K562 (cell line): ENCODE measurements at regions not wholly inside any gene's neighbourhood (a gene's known extent, or its start where the extent isn't known, plus 50 kb on each side); places are given as distances from the start of the nearest gene placed in this dataset.

Experiments used
- ATAC-seq: fragments of 200-7000 bp; cut with Tn5 transposase; 3 replicates; pipeline ENCODE4 v1.9.1; 2020; ENCODE audit warnings: moderate library complexity
- BruUV-seq: library from RNA; stranded (reverse); fragments of 400-500 nt; replicated peaks from 2 replicates; lab custom pipeline; 2021; lab: Mats Ljungman, UMichigan
- CTCF ChIA-PET: fragments of 300-600 bp; formaldehyde crosslinking; extraction: SDS; loops from one replicate; lab custom pipeline; 2021; ENCODE audit warnings: low intra/inter-chr PET ratio; lab: Yijun Ruan, JAX
- POLR2A ChIA-PET: fragments of 300-600, 350-650 bp; sonication (Branson Sonifier 250); formaldehyde crosslinking; extraction: SDS; loops from one replicate; lab custom pipeline; 2021; ENCODE audit warnings: antibody characterized with exemption, inconsistent platforms; lab: Yijun Ruan, JAX
- DNase-seq, 4 experiments: peaks; one replicate each; pipeline versions ENCODE4 v3.0.0 to v3.0.0-alpha.2; 2011 to 2018; ENCODE audit warnings: low spot score in 3 of 4, mixed read lengths in 3 of 4; ENCODE audit errors: extremely low read depth in 1 of 4
- FAIRE-seq: peaks from 2 replicates; lab custom pipeline; 2011; peaks lifted over from hg19 to GRCh38; lab: Jason Lieb, UNC
- H2AFZ ChIP-seq: 2 replicates; pipeline ENCODE4 v1.6.0; 2011; ENCODE audit warnings: low read depth, low read length, control low read depth, inconsistent platforms
- H3K27ac ChIP-seq: fragments of 200-600 bp; 3 replicates; pipeline ENCODE4 v1.8.0; 2011; ENCODE audit warnings: low read depth, mild to moderate bottlenecking, control low read depth, inconsistent platforms, low read length, moderate library complexity, mixed read lengths; ENCODE audit errors: extremely low read depth
- H3K27me3 ChIP-seq, 2 experiments: fragments of 300-600 bp in 1 of 2; 2 replicates in 1 of 2; 3 replicates in 1 of 2; pipeline versions ENCODE4 v1.6.0 to v1.8.0; 2011; ENCODE audit warnings: inconsistent platforms in 2 of 2, low read length in 2 of 2, mild to moderate bottlenecking in 1 of 2, mixed read lengths in 1 of 2, moderate library complexity in 1 of 2; ENCODE audit not compliant: control insufficient read depth in 2 of 2, insufficient read depth in 2 of 2
- H3K36me3 ChIP-seq: fragments of 300-600 bp; 3 replicates; pipeline ENCODE4 v1.8.0; 2011; ENCODE audit warnings: mild to moderate bottlenecking, low read length, inconsistent platforms; ENCODE audit not compliant: control insufficient read depth, insufficient read depth
- H3K4me1 ChIP-seq, 2 experiments: fragments of 200-600 bp in 1 of 2; replicated peaks in 1 of 2; 2 replicates in 1 of 2; 3 replicates in 1 of 2; pipeline versions ENCODE4 v1.5.1 to v1.8.0; 2011; ENCODE audit warnings: inconsistent platforms in 2 of 2, low read length in 2 of 2, mild to moderate bottlenecking in 1 of 2, mixed read lengths in 1 of 2, moderate library complexity in 1 of 2; ENCODE audit not compliant: control insufficient read depth in 2 of 2, insufficient read depth in 2 of 2
- H3K4me2 ChIP-seq: 2 replicates; pipeline ENCODE4 v1.6.1; 2011; ENCODE audit warnings: low read length, control low read depth, inconsistent platforms, mixed read lengths; ENCODE audit not compliant: insufficient read depth
- H3K4me3 ChIP-seq: fragments of 200-600 bp; sonication (generic), shearing (Covaris generic); 2 replicates; pipeline ENCODE4 v1.5.1; 2016; ENCODE audit warnings: control low read depth, inconsistent platforms
- H3K79me2 ChIP-seq: fragments of 200-600 bp; 3 replicates; pipeline ENCODE4 v1.8.0; 2011; ENCODE audit warnings: low read length, inconsistent platforms; ENCODE audit not compliant: control insufficient read depth, insufficient read depth
- H3K9ac ChIP-seq, 2 experiments: 2 replicates each; pipeline versions ENCODE4 v1.6.0 to v1.6.1; 2011; ENCODE audit warnings: low read depth in 2 of 2, low read length in 2 of 2, control low read depth in 1 of 2, inconsistent platforms in 1 of 2, mild to moderate bottlenecking in 1 of 2, mixed read lengths in 1 of 2; ENCODE audit not compliant: insufficient read depth in 1 of 2
- H3K9me1 ChIP-seq: one replicate; pipeline ENCODE4 v1.6.0; 2011; ENCODE audit warnings: inconsistent platforms, mild to moderate bottlenecking, low read length, moderate library complexity; ENCODE audit not compliant: control insufficient read depth, insufficient read depth
- H3K9me3 ChIP-seq: replicated peaks from 2 replicates; pipeline ENCODE4 v1.5.1; 2011; ENCODE audit warnings: low read depth, low read length, inconsistent platforms; ENCODE audit not compliant: control insufficient read depth, insufficient read depth
- H4K20me1 ChIP-seq: replicated peaks from 2 replicates; pipeline ENCODE4 v1.6.1; 2011; ENCODE audit warnings: low read length, inconsistent platforms, mixed read lengths; ENCODE audit not compliant: control insufficient read depth, insufficient read depth
- ARHGAP35 ChIP-seq: fragments of 450-650 bp; IDR thresholded peaks from 2 replicates; pipeline ENCODE4 v1.6.1; 2018; ENCODE audit not compliant: partially characterized antibody
- DMBX1 ChIP-seq: fragments of 250-450 bp; sonication (Bioruptor Pico); IDR thresholded peaks from 2 replicates; pipeline ENCODE4 v1.8.0; 2022; ENCODE audit warnings: inconsistent platforms, mild to moderate bottlenecking, moderate library complexity, borderline replicate concordance
- MECOM ChIP-seq: fragments of 250-450 bp; sonication (Bioruptor Pico); IDR thresholded peaks from 2 replicates; pipeline ENCODE4 v1.8.0; 2022; ENCODE audit warnings: inconsistent platforms
- NR2F6 ChIP-seq: fragments of 450-650 bp; formaldehyde crosslinking; IDR thresholded peaks from 2 replicates; pipeline ENCODE4 v1.4.0; 2020; ENCODE audit warnings: mild to moderate bottlenecking
- RBM25 ChIP-seq: fragments of 200-400 bp; formaldehyde crosslinking; IDR thresholded peaks from 2 replicates; pipeline ENCODE4 v1.6.1; 2018; ENCODE audit warnings: low read length, low read depth, moderate library complexity; ENCODE audit not compliant: severe bottlenecking
- SNIP1 ChIP-seq: fragments of 450-650 bp; IDR thresholded peaks from 2 replicates; pipeline ENCODE4 v1.7.1; 2017; ENCODE audit warnings: low read depth, mild to moderate bottlenecking
- TEAD2 ChIP-seq: fragments of 450-650 bp; IDR thresholded peaks from 2 replicates; pipeline ENCODE4 v1.6.1; 2016; ENCODE audit warnings: missing genetic modification characterization, control low read depth, missing compliant biosample characterization
- ZFP91 ChIP-seq: sonication (generic); formaldehyde crosslinking; IDR thresholded peaks from 2 replicates; pipeline ENCODE4 v1.8.0; 2022; ENCODE audit warnings: mild to moderate bottlenecking, missing genetic modification reagents
- ZKSCAN8 ChIP-seq: fragments of 200-800 bp; sonication (Bioruptor generic); IDR thresholded peaks from 2 replicates; pipeline ENCODE4 v1.6.1; 2016; ENCODE audit warnings: missing genetic modification characterization, missing compliant biosample characterization
- WGBS: fragments of 100-300 bp; shearing (Covaris generic); methylation state at CpG from one replicate; pipeline ENCODE4 v1.1.6; 2016; ENCODE audit warnings: low coverage, mixed read lengths; ENCODE audit not compliant: insufficient coverage; ENCODE audit errors: missing lambda C conversion rate; 5-methylcytosine and 5-hydroxymethylcytosine counted together
- in situ Hi-C: fragments of 300-500 bp; cut with MboI; formaldehyde crosslinking; loops from 4 replicates; pipeline ENCODE4 v1.15.0; 2018; ENCODE audit warnings: inconsistent platforms, mixed read lengths
- intact Hi-C: fragments of 100-400 bp; cut with micrococcal nuclease; formaldehyde crosslinking; loops from 2 replicates; pipeline ENCODE4 v1.14.2; 2022

- Histone ChIP-seq H3K27ac (no peak overlapping the region), H3K9me3 (no peaks in the 10 kb centered on the region), H3K4me2 (no peak overlapping the region), H3K36me3 (no peaks in the 10 kb centered on the region), H3K4me3 (no peak overlapping the region), H3K9me1 (no peaks in the 10 kb centered on the region), H3K79me2 (no peaks in the 10 kb centered on the region), H3K4me1 (no peaks in the 10 kb centered on the region), H3K27me3 (no peaks in the 10 kb centered on the region), H4K20me1 (no peaks in the 10 kb centered on the region), H3K9ac (no peak overlapping the region), H2AFZ (no peak overlapping the region)
- intact Hi-C loops = no loop called here
- TF ChIP-seq TEAD2 (tag) (no peak), SNIP1 (no peak), ARHGAP35 (no peak), DMBX1 (CRISPR knock-in tag) (no peak), RBM25 (no peak), NR2F6 (no peak), ZKSCAN8 (CRISPR knock-in tag) (no peak), ZFP91 (CRISPR knock-in tag) (no peak), MECOM (no peak)
- 0% methylated on average over 2 of the region's 2 CpGs for WGBS
- no TSS peak for BruUV-seq
- DNase-seq (no peak), FAIRE-seq (no peak), ATAC-seq (no peak)
- ChIA-PET CTCF (no interaction called here), POLR2A (no interaction called here)
- in situ Hi-C loops = no loop called here
Measured at GRCh38 chr3:148147903-148148302, 549.8 kb upstream of the AGTR1 start.
